ENCODE measurements at regions not wholly inside any gene's neighbourhood (a gene's known extent, or its start where the extent isn't known, plus 50 kb on each side); places are given as distances from the start of the nearest gene placed in this dataset.

- Histone ChIP-seq H3K36me3 (ENCODE audit: insufficient read depth, low read length) (no peaks in the 10 kb centered on the region), H3K4me1 (ENCODE audit: insufficient read depth, low read length, poor library complexity, severe bottlenecking) (no peaks in the 10 kb centered on the region), H3K9ac (ENCODE audit: low read depth, low read length, poor library complexity, severe bottlenecking) (no peak overlapping the region), H4K20me1 (ENCODE audit: insufficient read depth, low read length, poor library complexity, severe bottlenecking) (no peaks in the 10 kb centered on the region), H3F3A (ENCODE audit: low read depth) (no peaks in the 10 kb centered on the region), H3K9me3 (ENCODE audit: insufficient read depth, low read depth, low read length) (no peaks in the 10 kb centered on the region), H3K9me2 (replicated peaks; ENCODE audit: low read depth, low read length) (no peaks in the 10 kb centered on the region), H3K4me2 (ENCODE audit: low read depth, low read length, poor library complexity, severe bottlenecking) (no peak overlapping the region), H3K27me3 (ENCODE audit: insufficient read depth, low read length, poor library complexity, severe bottlenecking) (no peaks in the 10 kb centered on the region), H3K79me2 (ENCODE audit: insufficient read depth, low read length) (no peaks in the 10 kb centered on the region), H2AFZ (ENCODE audit: low read length) (no peak overlapping the region), H3K4me3 (ENCODE audit: low read length, poor library complexity, severe bottlenecking) (no peak overlapping the region)
- no peak for TF ChIP-seq CTCF (conservative IDR thresholded peaks at IDR 0.05; ENCODE audit: low read length)
- no peak for TF ChIP-seq EZH2phosphoT487 (IDR thresholded peaks at IDR 0.05; ENCODE audit: borderline replicate concordance)
Measured at GRCh38 chr12:61854902-61855301, 405.3 kb upstream of the USP15 start.

- TF ChIP-seq CTCF (conservative IDR thresholded peaks at IDR 0.05; ENCODE audit: low read length) (no peak), EZH2phosphoT487 (IDR thresholded peaks at IDR 0.05; ENCODE audit: borderline replicate concordance) (no peak)
- no peak overlapping the region for H3K9ac ChIP-seq (ENCODE audit: low read depth, low read length, poor library complexity, severe bottlenecking)
- no peak overlapping the region for H2AFZ ChIP-seq (ENCODE audit: low read length)
- no peak overlapping the region for H3K4me2 ChIP-seq (ENCODE audit: low read depth, low read length, poor library complexity, severe bottlenecking)
- no peaks in the 10 kb centered on the region for H4K20me1 ChIP-seq (ENCODE audit: insufficient read depth, low read length, poor library complexity, severe bottlenecking)
- no peaks in the 10 kb centered on the region for H3K9me2 ChIP-seq (replicated peaks; ENCODE audit: low read depth, low read length)
- no peaks in the 10 kb centered on the region for H3K4me1 ChIP-seq (ENCODE audit: insufficient read depth, low read length, poor library complexity, severe bottlenecking)
- H3K4me3 ChIP-seq (ENCODE audit: low read length, poor library complexity, severe bottlenecking): no peak overlapping the region
- no peaks in the 10 kb centered on the region for H3F3A ChIP-seq (ENCODE audit: low read depth)
- H3K27me3 ChIP-seq (ENCODE audit: insufficient read depth, low read length, poor library complexity, severe bottlenecking): no peaks in the 10 kb centered on the region
- H3K36me3 ChIP-seq (ENCODE audit: insufficient read depth, low read length): no peaks in the 10 kb centered on the region
- no peaks in the 10 kb centered on the region for H3K9me3 ChIP-seq (ENCODE audit: insufficient read depth, low read depth, low read length)
- H3K79me2 ChIP-seq (ENCODE audit: insufficient read depth, low read length): no peaks in the 10 kb centered on the region
Measured at GRCh38 chr12:61857968-61858367, 402.2 kb upstream of the USP15 start.

GRCh38 chr12:61860451-61860850 is 399.8 kb upstream of the USP15 start:
- Histone ChIP-seq H3K79me2 (ENCODE audit: insufficient read depth, low read length) (no peaks in the 10 kb centered on the region), H3K36me3 (ENCODE audit: insufficient read depth, low read length) (no peaks in the 10 kb centered on the region)
- TF ChIP-seq EZH2phosphoT487 (IDR thresholded peaks at IDR 0.05; ENCODE audit: borderline replicate concordance) (no peak), CTCF (conservative IDR thresholded peaks at IDR 0.05; ENCODE audit: low read length) (no peak)

More at GRCh38 chr12:61860451-61860850, 399.8 kb upstream of the USP15 start:
- no peaks in the 10 kb centered on the region for H3F3A ChIP-seq (ENCODE audit: low read depth)
- no peak overlapping the region for H3K9ac ChIP-seq (ENCODE audit: low read depth, low read length, poor library complexity, severe bottlenecking)
- no peaks in the 10 kb centered on the region for H3K27me3 ChIP-seq (ENCODE audit: insufficient read depth, low read length, poor library complexity, severe bottlenecking)
- no peaks in the 10 kb centered on the region for H4K20me1 ChIP-seq (ENCODE audit: insufficient read depth, low read length, poor library complexity, severe bottlenecking)
- no peaks in the 10 kb centered on the region for H3K9me2 ChIP-seq (replicated peaks; ENCODE audit: low read depth, low read length)
- no peak overlapping the region for H3K4me2 ChIP-seq (ENCODE audit: low read depth, low read length, poor library complexity, severe bottlenecking)
- H3K4me3 ChIP-seq (ENCODE audit: low read length, poor library complexity, severe bottlenecking): no peak overlapping the region
- no peak overlapping the region for H2AFZ ChIP-seq (ENCODE audit: low read length)
- no peaks in the 10 kb centered on the region for H3K9me3 ChIP-seq (ENCODE audit: insufficient read depth, low read depth, low read length)
- no peaks in the 10 kb centered on the region for H3K4me1 ChIP-seq (ENCODE audit: insufficient read depth, low read length, poor library complexity, severe bottlenecking)

Measured in Loucy (cell line).